Activated CD4-positive, alpha-beta T cell treated with anti-CD3 and anti-CD28 coated beads, Interleukin-2, Interleukin-6, amounts not matched to agents 100 ng/mL and 50 ng/mL, durations not matched to agents 16 hours and 8 hours (primary cell): ENCODE measurements at regions not wholly inside any gene's neighbourhood (a gene's known extent, or its start where the extent isn't known, plus 50 kb on each side); places are given as distances from the start of the nearest gene placed in this dataset.
A peak's percentile ranks its signal among the peaks of the same experiment; 100 is the strongest.
"Not testable (repeated sequence)": the region's sequence is repeated elsewhere in the genome, so short reads cannot be mapped to it uniquely, and the experiment has no call there.

Experiments used
- DNase-seq: peaks from one replicate; pipeline ENCODE4 v3.0.0-alpha.2; 2020

- DNase-seq = no peak
Measured at GRCh38 chr5:40121236-40121635, 558.5 kb upstream of the PTGER4 start.

- no peak for DNase-seq
Measured at GRCh38 chr5:40112875-40113274, 566.8 kb upstream of the PTGER4 start.

DNA sequence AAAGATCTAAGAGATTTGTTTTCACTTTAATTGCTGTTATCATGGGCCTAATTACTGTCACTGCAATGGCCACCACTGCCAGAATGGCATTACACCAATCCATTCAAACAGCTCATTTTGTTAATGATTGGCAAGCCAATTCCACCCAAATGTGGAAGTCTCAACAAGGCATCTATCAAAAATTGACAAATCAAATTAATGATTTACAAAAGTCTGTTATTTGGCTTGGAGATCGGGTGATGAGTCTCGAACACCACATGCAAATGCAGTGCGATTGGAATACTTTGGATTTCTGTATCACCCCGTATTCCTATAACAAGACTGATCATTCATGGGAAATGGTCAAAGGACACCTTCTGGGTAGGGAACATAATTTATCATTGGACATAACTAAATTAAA is 568.7 kb upstream of the PTGER4 start:
- not testable (repeated sequence) for DNase-seq

DNA sequence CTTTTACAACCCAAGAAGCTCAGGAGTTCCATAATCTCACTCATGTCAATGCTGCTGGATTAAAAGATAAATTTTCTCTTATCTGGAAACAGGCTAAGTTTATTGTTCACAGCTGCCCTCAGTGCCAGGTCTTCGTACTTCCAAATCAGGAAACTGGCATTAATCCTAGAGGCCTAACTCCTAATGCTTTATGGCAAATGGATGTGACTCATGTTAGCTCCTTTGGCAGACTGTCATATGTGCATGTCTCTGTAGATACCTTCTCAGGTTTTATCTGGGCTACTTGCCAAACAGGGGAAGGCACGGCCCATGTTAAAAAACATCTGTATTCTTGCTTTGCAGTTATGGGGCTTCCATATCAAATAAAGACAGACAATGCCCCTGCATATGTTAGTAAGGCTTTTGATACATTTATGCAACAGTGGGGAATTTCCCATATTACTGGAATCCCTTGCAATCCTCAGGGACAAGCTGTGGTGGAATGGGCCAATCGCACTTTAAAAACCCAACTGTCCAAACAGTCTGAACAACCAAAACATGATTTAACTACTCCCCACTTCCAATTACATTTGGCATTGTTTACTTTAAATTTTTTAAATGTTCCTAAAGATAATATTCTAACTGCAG is 570.8 kb upstream of the PTGER4 start:
- DNase-seq = not testable (repeated sequence)

DNA sequence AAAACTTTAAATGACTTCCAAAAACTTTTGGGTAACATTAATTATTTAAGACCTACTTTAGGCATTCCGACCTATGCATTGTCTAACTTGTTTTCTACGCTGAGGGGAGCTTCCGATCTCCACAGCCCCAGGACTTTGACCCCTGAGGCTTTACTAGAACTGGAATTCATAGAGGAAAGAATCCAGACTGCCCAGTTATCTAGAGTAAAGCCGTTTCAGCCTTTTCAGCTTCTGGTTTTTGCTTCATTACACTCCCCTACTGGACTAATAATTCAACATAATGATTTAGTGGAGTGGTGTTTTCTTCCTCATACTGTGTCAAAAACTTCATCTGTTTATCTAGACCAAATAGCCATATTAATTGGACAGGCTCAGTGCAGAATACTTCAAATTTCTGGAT is 571.9 kb upstream of the PTGER4 start:
- DNase-seq = not testable (repeated sequence)

GRCh38 chr5:40106847-40107246 is 572.9 kb upstream of the PTGER4 start:
- no peak for DNase-seq

DNA sequence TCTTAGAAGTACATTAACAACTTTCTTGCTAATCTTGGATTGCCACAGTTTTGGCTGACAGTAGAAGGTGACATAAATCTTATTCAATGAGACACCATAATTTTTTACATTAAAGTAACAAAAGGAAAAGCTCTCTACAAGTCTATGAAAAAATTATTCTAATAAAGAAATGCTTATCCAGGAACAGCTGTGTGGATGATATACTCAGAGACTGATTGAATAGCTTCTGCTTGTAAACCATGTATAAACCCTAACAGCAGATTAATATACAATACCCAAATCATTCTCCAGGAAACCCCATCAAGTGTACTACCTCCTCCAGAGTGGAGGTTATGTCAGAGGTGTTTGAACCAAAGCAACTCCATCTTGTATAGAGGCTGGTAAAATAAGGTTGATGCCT is 581.4 kb upstream of the PTGER4 start:
- no peak for DNase-seq

- no peak for DNase-seq
Measured at GRCh38 chr5:40093550-40093949, 586.2 kb upstream of the PTGER4 start.

DNA sequence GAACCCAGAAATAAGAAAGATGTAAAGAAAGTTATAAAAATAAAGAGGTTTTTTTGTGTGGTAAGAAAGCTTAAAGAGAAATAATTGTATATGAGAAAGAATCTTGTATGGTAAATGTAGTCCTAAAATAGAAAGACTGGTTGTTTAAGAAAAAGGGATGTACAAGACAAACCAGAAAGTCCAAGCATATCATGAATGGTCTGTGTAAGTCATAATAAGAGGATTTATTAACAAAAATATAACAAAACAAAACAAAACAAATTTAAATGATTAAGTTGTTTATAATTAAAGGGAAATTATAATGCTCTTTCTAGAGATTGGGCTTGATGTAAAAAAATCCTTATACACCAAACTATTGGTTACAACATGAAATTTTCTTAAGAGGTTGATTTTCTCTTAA is 590.4 kb upstream of the PTGER4 start:
- DNase-seq = no peak

GRCh38 chr5:40084614-40085013 is 595.1 kb upstream of the PTGER4 start:
- no peak for DNase-seq

DNA sequence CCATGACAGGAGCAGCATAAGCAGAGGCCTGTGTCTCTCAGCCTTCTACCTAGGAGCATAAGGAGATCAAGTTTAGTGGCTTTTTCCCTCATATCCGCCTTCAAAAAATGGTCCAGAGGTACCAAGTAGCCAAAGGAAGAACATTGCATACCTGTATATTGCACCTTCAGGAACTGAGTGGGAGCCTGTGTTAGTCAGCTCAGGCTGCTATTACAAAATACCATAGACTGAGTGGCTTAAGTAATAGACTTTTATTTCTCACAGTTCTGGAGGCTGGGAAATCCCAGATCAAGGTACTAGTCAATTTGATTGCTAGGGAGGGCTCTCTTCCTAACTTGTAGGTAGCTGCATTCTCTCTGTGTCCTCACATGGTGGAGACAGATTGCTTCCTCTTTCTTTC is 597.4 kb upstream of the PTGER4 start:
- no peak for DNase-seq

- DNase-seq = no peak
Measured at GRCh38 chr5:40080191-40080590, 599.5 kb upstream of the PTGER4 start.

GRCh38 chr5:40078898-40079575 is 600.7 kb upstream of the PTGER4 start:
- no peak for DNase-seq

- no peak for DNase-seq
Measured at GRCh38 chr5:40074826-40075225, 604.9 kb upstream of the PTGER4 start.

GRCh38 chr5:40073927-40074326 is 605.8 kb upstream of the PTGER4 start:
- DNase-seq = no peak

DNA sequence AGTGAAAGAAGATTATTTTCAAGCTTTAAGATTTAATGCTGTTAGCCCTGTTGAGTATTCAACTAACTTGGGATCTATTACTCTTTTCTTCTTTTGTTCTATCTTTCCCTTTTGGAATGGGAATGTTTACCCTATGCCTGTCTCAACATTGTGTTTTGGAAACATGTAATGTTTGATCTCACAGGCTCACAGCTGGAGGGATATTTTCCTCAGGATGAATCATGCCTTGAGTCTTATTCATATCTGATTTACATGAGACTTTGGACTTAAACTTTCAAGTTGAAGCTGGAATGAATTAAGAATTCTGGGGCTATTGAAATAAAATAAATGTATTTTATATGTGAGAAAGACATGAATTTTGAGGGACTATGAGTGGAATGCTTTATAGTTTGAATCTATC is 607.8 kb upstream of the PTGER4 start:
- no peak for DNase-seq

GRCh38 chr5:40066616-40067015 is 613.1 kb upstream of the PTGER4 start:
- no peak for DNase-seq

GRCh38 chr5:40052808-40053207 is 626.9 kb upstream of the PTGER4 start:
- no peak for DNase-seq

- DNase-seq = peak; percentile 22
Measured at GRCh38 chr5:40046792-40047191, 622.0 kb upstream of the DAB2 start.

- DNase-seq = no peak
Measured at GRCh38 chr5:40045429-40045828, 620.6 kb upstream of the DAB2 start.

DNA sequence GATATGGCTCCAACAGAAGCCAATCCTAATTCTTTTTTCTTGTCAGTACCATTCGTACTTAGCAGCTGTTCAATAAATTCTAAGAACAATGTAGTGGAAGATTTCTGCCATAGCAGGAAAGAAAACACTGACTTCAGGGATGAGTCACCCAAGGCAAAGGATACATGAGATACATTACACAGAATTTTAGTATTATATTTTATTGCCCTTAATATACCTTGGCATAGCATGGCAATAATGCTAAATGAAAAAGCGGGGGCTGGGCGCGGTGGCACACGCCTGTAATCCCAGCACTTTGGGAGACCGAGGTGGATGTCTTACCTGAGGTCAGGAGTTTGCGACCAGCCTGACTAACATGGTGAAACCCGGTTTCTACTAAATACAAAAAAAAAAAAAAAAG is 619.1 kb upstream of the DAB2 start:
- DNase-seq = no peak

- DNase-seq = no peak
Measured at GRCh38 chr5:40041452-40041851, 616.7 kb upstream of the DAB2 start.

GRCh38 chr5:40037713-40038112 is 612.9 kb upstream of the DAB2 start:
- no peak for DNase-seq

DNA sequence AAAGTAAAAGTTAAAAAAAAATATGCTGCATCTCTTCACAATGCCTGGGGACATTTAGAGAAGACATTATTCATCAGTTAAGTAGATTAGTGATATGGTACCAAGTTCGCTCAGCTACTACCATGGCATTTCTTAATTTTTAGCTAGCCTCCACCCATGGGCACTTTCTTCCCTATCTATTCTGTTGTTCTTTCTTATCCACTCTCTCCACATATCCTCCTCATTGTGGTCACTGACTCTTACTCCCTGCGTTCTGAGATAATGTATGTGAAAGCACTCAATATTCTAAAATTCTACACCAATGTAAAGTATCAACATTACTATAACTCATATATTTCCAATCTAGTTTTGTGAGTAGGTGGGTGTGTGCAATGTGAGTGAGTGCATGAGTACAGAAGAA is 609.7 kb upstream of the DAB2 start:
- no peak for DNase-seq

- peak; percentile 8 for DNase-seq
Measured at GRCh38 chr5:40033411-40033810, 608.6 kb upstream of the DAB2 start.
